ENCODE measurements at regions not wholly inside any gene's neighbourhood (a gene's known extent, or its start where the extent isn't known, plus 50 kb on each side); places are given as distances from the start of the nearest gene placed in this dataset.

DNA sequence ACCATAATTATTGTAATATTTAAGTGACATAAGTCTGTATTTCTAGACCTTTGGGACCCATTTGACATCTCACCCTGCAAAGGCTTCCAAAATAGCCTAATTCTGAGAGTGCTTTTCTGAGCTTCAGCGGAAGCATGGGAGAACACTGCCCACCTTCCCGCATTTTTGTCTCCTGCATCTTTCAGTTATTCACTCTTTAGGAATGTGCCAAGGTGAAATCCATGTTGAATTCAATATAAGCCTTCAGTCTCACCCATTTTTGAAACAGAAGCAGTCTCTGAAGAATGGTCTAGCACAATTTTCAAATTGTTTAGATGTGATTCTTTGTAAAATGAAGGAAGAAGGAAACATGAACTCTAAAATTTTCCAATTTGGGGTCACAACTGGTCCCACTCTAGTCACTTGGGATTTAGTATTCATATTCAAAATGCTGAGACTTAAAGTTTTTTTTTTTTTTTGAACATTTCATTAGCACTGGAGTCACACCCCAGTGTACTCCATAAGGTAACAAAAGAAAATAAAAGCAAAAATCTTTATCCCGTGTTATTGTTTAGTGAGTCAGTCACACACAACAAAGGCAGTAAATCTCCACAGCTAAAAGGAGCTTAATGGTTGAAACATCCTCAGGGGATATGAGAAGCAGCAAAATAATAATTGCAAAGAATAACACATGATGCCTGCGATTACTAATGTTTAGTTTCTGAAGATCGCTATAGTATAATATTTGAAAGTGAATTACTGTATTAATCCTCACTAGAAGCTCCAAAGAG, 479.9 kb upstream of the BTBD3 start:
- TF ChIP-seq, protein P1, sequence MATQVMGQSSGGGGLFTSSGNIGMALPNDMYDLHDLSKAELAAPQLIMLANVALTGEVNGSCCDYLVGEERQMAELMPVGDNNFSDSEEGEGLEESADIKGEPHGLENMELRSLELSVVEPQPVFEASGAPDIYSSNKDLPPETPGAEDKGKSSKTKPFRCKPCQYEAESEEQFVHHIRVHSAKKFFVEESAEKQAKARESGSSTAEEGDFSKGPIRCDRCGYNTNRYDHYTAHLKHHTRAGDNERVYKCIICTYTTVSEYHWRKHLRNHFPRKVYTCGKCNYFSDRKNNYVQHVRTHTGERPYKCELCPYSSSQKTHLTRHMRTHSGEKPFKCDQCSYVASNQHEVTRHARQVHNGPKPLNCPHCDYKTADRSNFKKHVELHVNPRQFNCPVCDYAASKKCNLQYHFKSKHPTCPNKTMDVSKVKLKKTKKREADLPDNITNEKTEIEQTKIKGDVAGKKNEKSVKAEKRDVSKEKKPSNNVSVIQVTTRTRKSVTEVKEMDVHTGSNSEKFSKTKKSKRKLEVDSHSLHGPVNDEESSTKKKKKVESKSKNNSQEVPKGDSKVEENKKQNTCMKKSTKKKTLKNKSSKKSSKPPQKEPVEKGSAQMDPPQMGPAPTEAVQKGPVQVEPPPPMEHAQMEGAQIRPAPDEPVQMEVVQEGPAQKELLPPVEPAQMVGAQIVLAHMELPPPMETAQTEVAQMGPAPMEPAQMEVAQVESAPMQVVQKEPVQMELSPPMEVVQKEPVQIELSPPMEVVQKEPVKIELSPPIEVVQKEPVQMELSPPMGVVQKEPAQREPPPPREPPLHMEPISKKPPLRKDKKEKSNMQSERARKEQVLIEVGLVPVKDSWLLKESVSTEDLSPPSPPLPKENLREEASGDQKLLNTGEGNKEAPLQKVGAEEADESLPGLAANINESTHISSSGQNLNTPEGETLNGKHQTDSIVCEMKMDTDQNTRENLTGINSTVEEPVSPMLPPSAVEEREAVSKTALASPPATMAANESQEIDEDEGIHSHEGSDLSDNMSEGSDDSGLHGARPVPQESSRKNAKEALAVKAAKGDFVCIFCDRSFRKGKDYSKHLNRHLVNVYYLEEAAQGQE (IDR thresholded peaks at IDR 0.05; ENCODE audit: insufficient read depth in 1 of 2, low read depth in 2 of 2, low read length in 2 of 2) = no peak
- TF ChIP-seq POLR2AphosphoS5 (IDR thresholded peaks at IDR 0.05; ENCODE audit: low read depth, low read length) (no peak), TAF1 (IDR thresholded peaks at IDR 0.05; ENCODE audit: borderline replicate concordance, insufficient read depth, low read length) (no peak)
